ENCODE measurements at regions not wholly inside any gene's neighbourhood (a gene's known extent, or its start where the extent isn't known, plus 50 kb on each side); places are given as distances from the start of the nearest gene placed in this dataset.

DNA sequence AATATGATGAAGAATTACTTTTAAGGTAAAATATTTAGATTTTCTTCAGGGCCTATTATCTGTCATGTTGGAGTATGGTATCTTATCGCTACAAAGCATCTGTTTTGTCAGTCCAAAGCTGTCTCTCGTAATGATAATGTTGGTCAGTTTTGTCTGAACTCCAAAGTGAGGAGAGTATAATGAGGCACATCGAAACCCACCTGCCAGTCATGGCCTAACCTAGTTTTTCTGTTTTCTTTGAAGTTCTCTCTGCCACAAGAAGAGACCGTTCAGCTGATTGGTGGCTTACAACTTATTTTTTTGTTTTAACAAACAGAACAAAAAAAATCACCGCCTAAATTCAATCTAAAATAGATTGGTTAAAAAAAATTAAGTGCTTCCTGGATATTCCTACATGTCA, 1387.9 kb downstream of the RPIA start:
- TF ChIP-seq POLR2A (IDR thresholded peaks at IDR 0.05; ENCODE audit: low read length), result no peak
- TF ChIP-seq GATA1 (IDR thresholded peaks at IDR 0.05; ENCODE audit: low read depth, low read length), result no peak
